ENCODE measurements at regions not wholly inside any gene's neighbourhood (a gene's known extent, or its start where the extent isn't known, plus 50 kb on each side); places are given as distances from the start of the nearest gene placed in this dataset.

DNA sequence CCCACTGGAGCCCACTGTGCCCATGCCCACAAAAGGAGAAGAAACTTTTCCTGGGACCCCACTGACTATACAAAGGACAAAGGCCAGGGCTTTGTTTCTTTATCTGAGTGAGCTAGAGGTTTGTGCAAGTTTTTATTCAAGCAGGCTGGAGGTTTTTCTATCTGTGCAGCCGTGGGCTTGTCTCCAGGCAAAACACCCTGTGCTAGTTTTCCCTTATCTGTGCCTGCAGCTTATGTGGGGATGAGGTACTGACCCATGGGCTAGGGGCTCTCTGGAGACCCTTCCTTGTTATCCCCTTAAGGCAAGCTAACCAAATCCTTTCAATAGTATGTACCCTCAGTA, 545.5 kb downstream of the ZPLD1 start:
- TF ChIP-seq, protein P1, sequence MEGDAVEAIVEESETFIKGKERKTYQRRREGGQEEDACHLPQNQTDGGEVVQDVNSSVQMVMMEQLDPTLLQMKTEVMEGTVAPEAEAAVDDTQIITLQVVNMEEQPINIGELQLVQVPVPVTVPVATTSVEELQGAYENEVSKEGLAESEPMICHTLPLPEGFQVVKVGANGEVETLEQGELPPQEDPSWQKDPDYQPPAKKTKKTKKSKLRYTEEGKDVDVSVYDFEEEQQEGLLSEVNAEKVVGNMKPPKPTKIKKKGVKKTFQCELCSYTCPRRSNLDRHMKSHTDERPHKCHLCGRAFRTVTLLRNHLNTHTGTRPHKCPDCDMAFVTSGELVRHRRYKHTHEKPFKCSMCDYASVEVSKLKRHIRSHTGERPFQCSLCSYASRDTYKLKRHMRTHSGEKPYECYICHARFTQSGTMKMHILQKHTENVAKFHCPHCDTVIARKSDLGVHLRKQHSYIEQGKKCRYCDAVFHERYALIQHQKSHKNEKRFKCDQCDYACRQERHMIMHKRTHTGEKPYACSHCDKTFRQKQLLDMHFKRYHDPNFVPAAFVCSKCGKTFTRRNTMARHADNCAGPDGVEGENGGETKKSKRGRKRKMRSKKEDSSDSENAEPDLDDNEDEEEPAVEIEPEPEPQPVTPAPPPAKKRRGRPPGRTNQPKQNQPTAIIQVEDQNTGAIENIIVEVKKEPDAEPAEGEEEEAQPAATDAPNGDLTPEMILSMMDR (IDR thresholded peaks at IDR 0.05; ENCODE audit: insufficient read depth in 1 of 2, low read depth in 1 of 2, low read length in 1 of 2, severe bottlenecking in 1 of 2, unreplicated experiment in 1 of 2), result no peak
- Mint-ChIP-seq H3K4me1 (ENCODE audit: low read depth, unreplicated experiment) (no peaks in the 10 kb centered on the region), H3K36me3 (ENCODE audit: insufficient read depth, unreplicated experiment) (no peaks in the 10 kb centered on the region), H3K4me3 (ENCODE audit: unreplicated experiment) (no peak overlapping the region), H3K27ac (ENCODE audit: unreplicated experiment) (no peak overlapping the region), H3K27me3 (ENCODE audit: insufficient read depth, unreplicated experiment) (no peaks in the 10 kb centered on the region), H3K9me3 (ENCODE audit: unreplicated experiment) (peaks cover 4% of the 10 kb centered on the region)
- no peaks in the 10 kb centered on the region for H3K9me3 ChIP-seq
- POLR2A ChIA-PET, result no interaction called here
- no peak overlapping the region for H3K4me3 ChIP-seq (ENCODE audit: low read depth, low read length)
- H3K36me3 ChIP-seq (ENCODE audit: control insufficient read depth, insufficient read depth, low read length), result no peaks in the 10 kb centered on the region
- BruUV-seq (replicated peaks), result no TSS peak
- intact Hi-C loops (cut with micrococcal nuclease; ENCODE audit: unreplicated experiment), result no loop called here
- no peaks in the 10 kb centered on the region for H3K27me3 ChIP-seq (replicated peaks; ENCODE audit: control insufficient read depth, insufficient read depth, low read length)
- H3K4me1 ChIP-seq, result no peaks in the 10 kb centered on the region
- CTCF ChIA-PET, result no interaction called here
- DNase-seq, result no peak

DNA sequence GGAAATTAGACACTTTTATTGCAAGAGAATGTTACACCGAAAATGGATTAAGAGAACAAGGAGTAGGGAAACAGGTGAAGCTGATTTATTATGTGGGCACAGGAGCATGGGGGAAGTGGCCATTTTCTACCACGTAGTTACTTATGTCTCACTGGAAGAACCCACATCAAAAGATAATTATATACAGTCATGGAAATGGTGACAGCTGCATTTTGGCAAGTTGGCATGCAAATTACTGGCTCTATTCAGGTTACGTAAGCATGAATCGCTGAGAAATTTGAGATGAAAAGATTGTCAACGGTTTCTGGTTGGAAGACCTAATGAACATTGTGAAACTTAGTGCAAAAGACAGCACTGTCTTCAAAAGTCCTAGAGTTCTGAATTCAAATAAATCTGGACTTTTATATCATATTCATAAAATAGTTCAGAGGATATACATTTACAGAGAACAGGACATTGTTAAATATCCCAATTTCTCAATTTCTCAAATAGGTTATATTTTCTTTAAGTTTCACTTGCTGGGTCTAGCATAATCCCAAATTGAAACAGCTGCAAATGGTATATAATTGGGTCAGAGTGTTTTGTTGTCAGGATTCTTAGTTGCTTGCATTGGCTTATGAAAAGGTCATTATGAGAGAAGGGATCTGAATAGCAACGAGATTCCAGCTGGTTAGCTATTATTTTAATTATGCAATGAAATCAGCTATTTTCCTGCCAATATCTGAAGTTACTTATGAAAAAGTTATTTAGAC, 567.8 kb downstream of the ZPLD1 start:
- TF ChIP-seq, protein P1 (IDR thresholded peaks at IDR 0.05; ENCODE audit: insufficient read depth in 1 of 2, low read depth in 1 of 2, low read length in 1 of 2, severe bottlenecking in 1 of 2, unreplicated experiment in 1 of 2), result no peak
- BruUV-seq (replicated peaks), result no TSS peak
- CTCF ChIA-PET, result no interaction called here
- H3K27me3 ChIP-seq (replicated peaks; ENCODE audit: control insufficient read depth, insufficient read depth, low read length), result no peaks in the 10 kb centered on the region
- intact Hi-C loops (cut with micrococcal nuclease; ENCODE audit: unreplicated experiment), result no loop called here
- no peaks in the 10 kb centered on the region for H3K4me1 ChIP-seq
- H3K4me3 ChIP-seq (ENCODE audit: low read depth, low read length), result no peak overlapping the region
- H3K4me3 Mint-ChIP-seq (ENCODE audit: unreplicated experiment), result no peak overlapping the region
- H3K27ac Mint-ChIP-seq (ENCODE audit: unreplicated experiment), result no peak overlapping the region
- H3K9me3 ChIP-seq, result no peaks in the 10 kb centered on the region
- no peaks in the 10 kb centered on the region for H3K4me1 Mint-ChIP-seq (ENCODE audit: low read depth, unreplicated experiment)
- no peak for DNase-seq
- H3K36me3 ChIP-seq (ENCODE audit: control insufficient read depth, insufficient read depth, low read length), result no peaks in the 10 kb centered on the region
- POLR2A ChIA-PET, result no interaction called here
- H3K27me3 Mint-ChIP-seq (ENCODE audit: insufficient read depth, unreplicated experiment), result no peaks in the 10 kb centered on the region
- H3K36me3 Mint-ChIP-seq (ENCODE audit: insufficient read depth, unreplicated experiment), result no peaks in the 10 kb centered on the region
- H3K9me3 Mint-ChIP-seq (ENCODE audit: unreplicated experiment), result no peaks in the 10 kb centered on the region

DNA sequence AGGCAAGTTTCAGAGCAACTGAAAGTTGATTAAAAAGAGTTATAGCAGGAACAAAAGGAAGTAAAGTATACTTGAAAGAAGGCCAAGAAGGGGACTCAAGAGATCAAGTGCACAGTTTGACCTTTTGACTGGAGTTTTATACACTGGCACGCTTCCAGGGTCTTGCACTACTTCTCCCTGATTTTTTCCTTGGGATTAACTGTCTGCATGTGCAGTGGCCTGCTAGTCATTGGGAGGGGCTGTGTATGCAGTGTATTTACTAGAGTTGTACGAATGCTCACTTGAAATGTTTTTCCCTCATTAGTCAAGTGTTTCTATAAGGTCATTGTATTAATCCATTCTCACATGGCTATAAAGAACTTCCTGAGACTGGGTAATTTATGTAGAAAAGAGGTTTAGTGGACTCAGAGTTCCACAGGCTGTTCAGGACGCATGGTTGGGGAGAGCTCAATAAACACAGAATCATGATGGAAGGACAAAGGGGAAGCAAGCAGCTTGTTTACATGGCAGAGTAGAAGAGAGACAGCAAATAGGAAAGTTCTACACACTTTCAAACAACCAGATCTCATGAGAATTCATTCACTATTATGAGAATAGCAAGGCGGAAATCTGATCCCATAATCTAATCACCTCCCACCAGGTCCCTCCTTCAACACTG, 571.8 kb downstream of the ZPLD1 start:
- no peaks in the 10 kb centered on the region for H3K36me3 Mint-ChIP-seq (ENCODE audit: insufficient read depth, unreplicated experiment)
- no peaks in the 10 kb centered on the region for H3K9me3 Mint-ChIP-seq (ENCODE audit: unreplicated experiment)
- H3K27me3 ChIP-seq (replicated peaks; ENCODE audit: control insufficient read depth, insufficient read depth, low read length), result no peaks in the 10 kb centered on the region
- H3K36me3 ChIP-seq (ENCODE audit: control insufficient read depth, insufficient read depth, low read length), result no peaks in the 10 kb centered on the region
- H3K4me1 ChIP-seq, result no peaks in the 10 kb centered on the region
- H3K27ac Mint-ChIP-seq (ENCODE audit: unreplicated experiment), result no peak overlapping the region
- TF ChIP-seq, protein P1 (IDR thresholded peaks at IDR 0.05; ENCODE audit: insufficient read depth in 1 of 2, low read depth in 1 of 2, low read length in 1 of 2, severe bottlenecking in 1 of 2, unreplicated experiment in 1 of 2), result no peak
- DNase-seq, result no peak
- no peak overlapping the region for H3K4me3 Mint-ChIP-seq (ENCODE audit: unreplicated experiment)
- no peaks in the 10 kb centered on the region for H3K27me3 Mint-ChIP-seq (ENCODE audit: insufficient read depth, unreplicated experiment)
- H3K4me1 Mint-ChIP-seq (ENCODE audit: low read depth, unreplicated experiment), result no peaks in the 10 kb centered on the region
- ChIA-PET CTCF (no interaction called here), POLR2A (no interaction called here)
- intact Hi-C loops (cut with micrococcal nuclease; ENCODE audit: unreplicated experiment), result no loop called here
- H3K9me3 ChIP-seq, result no peaks in the 10 kb centered on the region
- no TSS peak for BruUV-seq (replicated peaks)
- H3K4me3 ChIP-seq (ENCODE audit: low read depth, low read length), result no peak overlapping the region

Data from Caco-2 (cell line).